Nephron progenitor cell (in vitro differentiated cells): ENCODE measurements at regions not wholly inside any gene's neighbourhood (a gene's known extent, or its start where the extent isn't known, plus 50 kb on each side); places are given as distances from the start of the nearest gene placed in this dataset.

Source experiments
- DNase-seq: peaks from one replicate; pipeline ENCODE4 v3.0.0; 2021
- H3K27ac Mint-ChIP-seq: 2 replicates; pipeline ENCODE4 v1.8.0; 2021; ENCODE audit warnings: mild to moderate bottlenecking, moderate library complexity, mixed read lengths
- H3K27me3 Mint-ChIP-seq: 2 replicates; pipeline ENCODE4 v1.8.0; 2021; ENCODE audit warnings: mild to moderate bottlenecking, low read depth, mixed read lengths; ENCODE audit not compliant: poor library complexity
- H3K36me3 Mint-ChIP-seq: 2 replicates; pipeline ENCODE4 v1.8.0; 2021; ENCODE audit warnings: low read depth, mixed read lengths
- H3K4me1 Mint-ChIP-seq: 2 replicates; pipeline ENCODE4 v1.8.0; 2021; ENCODE audit warnings: mixed read lengths
- H3K4me3 Mint-ChIP-seq: 2 replicates; pipeline ENCODE4 v1.8.0; 2021; ENCODE audit warnings: mild to moderate bottlenecking, moderate library complexity, mixed read lengths
- H3K9me3 Mint-ChIP-seq: 2 replicates; pipeline ENCODE4 v1.8.0; 2021; ENCODE audit warnings: mild to moderate bottlenecking, moderate library complexity, mixed read lengths
- TF ChIP-seq, protein P1 (sequence below): fragments of 200-600 bp; sonication (generic); IDR thresholded peaks from 2 replicates; pipeline ENCODE4 v1.5.0; 2021; ENCODE audit warnings: antibody characterized with exemption

DNA sequence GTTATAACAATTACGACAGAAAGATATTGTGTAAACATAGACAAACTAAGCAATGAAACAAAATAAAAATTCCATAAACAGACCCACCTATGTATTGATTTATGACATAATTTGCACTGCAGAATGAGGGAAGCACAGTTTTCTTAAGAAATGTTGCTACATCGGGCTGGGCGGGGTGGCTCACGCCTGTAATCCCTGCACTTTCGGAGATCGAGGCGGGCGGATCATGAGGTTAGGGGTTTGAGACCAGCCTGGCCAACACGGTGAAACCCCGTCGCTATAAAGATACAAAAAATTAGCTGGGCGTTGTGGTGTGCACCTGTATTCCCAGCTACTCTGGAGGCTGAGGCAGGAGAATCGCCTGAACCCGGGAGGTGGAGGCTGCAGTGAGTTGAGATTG is 1344.4 kb upstream of the WWC1 start:
- Mint-ChIP-seq H3K27ac (no peak overlapping the region), H3K36me3 (peaks cover 6% of the 10 kb centered on the region), H3K4me3 (no peak overlapping the region), H3K4me1 (peaks cover 5% of the 10 kb centered on the region), H3K9me3 (peaks cover 30% of the 10 kb centered on the region), H3K27me3 (no peaks in the 10 kb centered on the region)
- DNase-seq: no peak
- TF ChIP-seq, protein P1, sequence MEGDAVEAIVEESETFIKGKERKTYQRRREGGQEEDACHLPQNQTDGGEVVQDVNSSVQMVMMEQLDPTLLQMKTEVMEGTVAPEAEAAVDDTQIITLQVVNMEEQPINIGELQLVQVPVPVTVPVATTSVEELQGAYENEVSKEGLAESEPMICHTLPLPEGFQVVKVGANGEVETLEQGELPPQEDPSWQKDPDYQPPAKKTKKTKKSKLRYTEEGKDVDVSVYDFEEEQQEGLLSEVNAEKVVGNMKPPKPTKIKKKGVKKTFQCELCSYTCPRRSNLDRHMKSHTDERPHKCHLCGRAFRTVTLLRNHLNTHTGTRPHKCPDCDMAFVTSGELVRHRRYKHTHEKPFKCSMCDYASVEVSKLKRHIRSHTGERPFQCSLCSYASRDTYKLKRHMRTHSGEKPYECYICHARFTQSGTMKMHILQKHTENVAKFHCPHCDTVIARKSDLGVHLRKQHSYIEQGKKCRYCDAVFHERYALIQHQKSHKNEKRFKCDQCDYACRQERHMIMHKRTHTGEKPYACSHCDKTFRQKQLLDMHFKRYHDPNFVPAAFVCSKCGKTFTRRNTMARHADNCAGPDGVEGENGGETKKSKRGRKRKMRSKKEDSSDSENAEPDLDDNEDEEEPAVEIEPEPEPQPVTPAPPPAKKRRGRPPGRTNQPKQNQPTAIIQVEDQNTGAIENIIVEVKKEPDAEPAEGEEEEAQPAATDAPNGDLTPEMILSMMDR: no peak

DNA sequence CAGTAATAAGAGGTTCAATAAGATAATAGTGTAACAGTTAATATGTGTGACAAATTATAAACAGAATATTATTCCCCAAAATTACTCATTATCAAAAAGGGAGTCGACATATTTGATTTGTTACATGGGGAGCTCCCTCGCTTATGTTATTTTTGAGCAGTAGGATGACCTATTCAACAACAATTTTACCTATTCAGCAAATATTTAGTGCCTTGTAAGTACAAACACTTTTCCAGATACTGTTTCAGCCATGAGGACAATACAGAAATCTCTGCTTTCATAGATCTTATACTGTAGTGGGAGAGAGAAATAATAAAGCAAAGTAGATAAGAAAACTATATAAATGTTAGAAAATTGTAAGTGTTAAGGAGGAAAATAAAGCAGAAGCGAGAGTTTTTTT is 1342.8 kb upstream of the WWC1 start:
- Mint-ChIP-seq H3K27ac (no peak overlapping the region), H3K4me3 (no peak overlapping the region), H3K4me1 (peaks cover 19% of the 10 kb centered on the region), H3K9me3 (peaks cover 16% of the 10 kb centered on the region), H3K27me3 (no peaks in the 10 kb centered on the region), H3K36me3 (no peaks in the 10 kb centered on the region)
- DNase-seq: no peak
- TF ChIP-seq, protein P1: no peak

DNA sequence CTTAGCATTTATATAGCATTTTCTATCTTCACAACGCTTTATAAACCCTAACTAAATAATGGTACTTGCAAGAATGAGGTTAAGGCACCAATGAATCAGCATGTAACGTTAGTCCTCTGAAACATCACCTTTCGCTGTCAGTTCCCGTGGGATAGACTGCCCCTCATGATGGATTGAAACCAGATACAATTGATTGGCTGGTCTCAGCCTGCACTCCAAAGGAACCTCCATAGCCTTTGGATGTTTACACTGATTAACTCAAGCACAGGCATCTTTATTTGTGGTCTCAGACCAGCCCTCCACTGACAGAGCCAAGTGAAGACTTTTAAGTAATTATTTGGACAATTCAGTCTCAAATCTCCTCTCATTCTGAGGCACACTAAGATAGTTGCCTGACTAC is 1339.4 kb upstream of the WWC1 start:
- no peak overlapping the region for H3K27ac Mint-ChIP-seq
- H3K9me3 Mint-ChIP-seq: no peaks in the 10 kb centered on the region
- H3K4me3 Mint-ChIP-seq: no peak overlapping the region
- H3K36me3 Mint-ChIP-seq: no peaks in the 10 kb centered on the region
- H3K27me3 Mint-ChIP-seq: no peaks in the 10 kb centered on the region
- H3K4me1 Mint-ChIP-seq: peaks cover 19% of the 10 kb centered on the region
- DNase-seq: peak; percentile 4
- TF ChIP-seq, protein P1: no peak

DNA sequence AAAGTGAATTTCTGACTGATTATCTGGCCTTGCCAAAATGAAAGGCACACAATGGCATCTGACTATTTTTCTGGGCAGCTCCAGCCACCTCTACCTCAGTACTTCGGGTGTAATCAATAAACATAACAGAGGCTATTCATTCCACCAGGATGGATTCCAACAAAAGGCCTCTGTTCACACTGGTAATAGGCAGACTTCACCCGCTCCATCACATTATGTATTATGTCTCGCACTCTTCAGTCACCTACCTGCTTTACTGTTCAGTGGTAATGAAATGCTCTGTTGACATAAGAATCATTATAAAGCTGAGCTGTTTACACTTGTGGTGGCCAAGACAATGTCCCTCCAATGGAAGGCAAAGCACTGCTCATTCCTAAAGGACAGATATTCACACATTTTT is 1333.7 kb upstream of the WWC1 start:
- no peaks in the 10 kb centered on the region for H3K27me3 Mint-ChIP-seq
- no peak overlapping the region for H3K27ac Mint-ChIP-seq
- no peaks in the 10 kb centered on the region for H3K9me3 Mint-ChIP-seq
- H3K36me3 Mint-ChIP-seq: no peaks in the 10 kb centered on the region
- H3K4me3 Mint-ChIP-seq: no peak overlapping the region
- peaks cover 7% of the 10 kb centered on the region for H3K4me1 Mint-ChIP-seq
- TF ChIP-seq, protein P1: no peak
- DNase-seq: no peak

DNA sequence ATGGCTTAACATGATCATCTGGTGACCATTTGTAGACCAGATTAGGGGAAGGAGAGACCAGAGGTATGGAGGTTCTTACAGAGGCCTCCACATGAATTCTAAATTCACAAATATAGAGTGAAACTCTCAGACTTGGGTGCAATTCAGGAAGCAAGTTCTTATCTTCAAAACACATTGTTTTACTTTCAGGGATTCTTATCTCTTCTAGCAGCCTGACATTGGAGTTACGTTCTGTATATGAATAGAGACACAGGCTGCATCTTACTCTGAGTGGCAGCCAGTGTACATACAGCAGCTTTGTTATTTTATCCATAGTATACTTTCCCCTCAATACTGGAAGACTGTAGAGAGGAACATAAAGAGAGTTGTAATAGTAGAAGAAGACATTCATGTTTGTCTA is 1331.7 kb upstream of the WWC1 start:
- no peaks in the 10 kb centered on the region for H3K4me1 Mint-ChIP-seq
- H3K27ac Mint-ChIP-seq: no peak overlapping the region
- H3K27me3 Mint-ChIP-seq: no peaks in the 10 kb centered on the region
- TF ChIP-seq, protein P1: no peak
- no peaks in the 10 kb centered on the region for H3K9me3 Mint-ChIP-seq
- DNase-seq: no peak
- H3K36me3 Mint-ChIP-seq: no peaks in the 10 kb centered on the region
- H3K4me3 Mint-ChIP-seq: no peak overlapping the region

DNA sequence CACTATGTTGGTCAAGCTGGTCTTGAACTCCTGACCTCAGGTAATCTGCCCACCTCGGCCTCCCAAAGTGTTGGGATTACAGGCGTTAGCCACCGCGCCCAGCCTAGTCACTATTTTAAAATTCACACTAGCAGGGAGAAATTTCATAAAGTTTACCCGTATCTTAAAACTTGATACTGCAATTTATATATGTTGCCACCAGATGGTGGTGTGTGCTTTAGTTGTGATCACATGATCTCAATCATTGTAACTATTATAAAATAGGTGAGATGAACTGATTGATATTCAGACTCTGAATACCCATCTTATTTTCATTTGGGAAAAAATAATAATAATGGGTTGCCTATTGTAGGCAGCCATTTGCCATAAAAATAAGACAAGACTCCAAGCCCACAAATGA is 1330.4 kb upstream of the WWC1 start:
- Mint-ChIP-seq H3K4me3 (no peak overlapping the region), H3K27me3 (no peaks in the 10 kb centered on the region), H3K9me3 (no peaks in the 10 kb centered on the region), H3K27ac (no peak overlapping the region), H3K36me3 (no peaks in the 10 kb centered on the region), H3K4me1 (no peaks in the 10 kb centered on the region)
- TF ChIP-seq, protein P1: peak; percentile 33
- DNase-seq: no peak
